Spleen (tissue), 11 donors: ENCODE measurements at regions not wholly inside any gene's neighbourhood (a gene's known extent, or its start where the extent isn't known, plus 50 kb on each side); places are given as distances from the start of the nearest gene placed in this dataset.

ENCODE experiments used
- DNase-seq: peaks from one replicate; pipeline ENCODE4 v3.0.0-alpha.2; 2020
- H3K27ac ChIP-seq, 8 donors: fragments of 200-600 bp; sonication (generic) in 7 of 8; 1 replicate in 4 of 8; 2 replicates in 4 of 8; pipeline versions ENCODE4 v1.5.0 to v1.8.0; 2016 to 2021; ENCODE audit warnings: inconsistent platforms in 4 of 8, mild to moderate bottlenecking in 4 of 8, moderate library complexity in 1 of 8
- H3K27me3 ChIP-seq, 7 donors: fragments of 200-600 bp; sonication (generic) in 6 of 7; replicated peaks in 1 of 7; 1 replicate in 4 of 7; 2 replicates in 3 of 7; pipeline versions ENCODE4 v1.5.0 to v1.8.0; 2016 to 2021; ENCODE audit warnings: inconsistent platforms in 3 of 7, mild to moderate bottlenecking in 1 of 7
- H3K36me3 ChIP-seq, 6 donors: fragments of 200-600 bp; sonication (generic) in 5 of 6; 1 replicate in 4 of 6; 2 replicates in 2 of 6; pipeline versions ENCODE4 v1.5.0 to v1.8.0; 2016 to 2021; ENCODE audit warnings: inconsistent platforms in 2 of 6
- H3K4me1 ChIP-seq, 6 donors: fragments of 200-600 bp; sonication (generic) in 5 of 6; 1 replicate in 3 of 6; 2 replicates in 3 of 6; pipeline versions ENCODE4 v1.5.0 to v1.8.0; 2016 to 2021; ENCODE audit warnings: inconsistent platforms in 3 of 6
- H3K4me3 ChIP-seq, 8 donors: fragments of 200-600 bp; sonication (generic) in 7 of 8; 1 replicate in 4 of 8; 2 replicates in 4 of 8; pipeline versions ENCODE4 v1.5.0 to v1.8.0; 2016 to 2021; ENCODE audit warnings: inconsistent platforms in 4 of 8, mild to moderate bottlenecking in 4 of 8, moderate library complexity in 2 of 8
- H3K9me3 ChIP-seq, 8 donors: fragments of 200-600 bp; sonication (generic) in 7 of 8; 1 replicate in 4 of 8; 2 replicates in 4 of 8; pipeline versions ENCODE4 v1.5.0 to v1.8.0; 2016 to 2021; ENCODE audit warnings: inconsistent platforms in 4 of 8
- CTCF ChIP-seq, 11 experiments: fragments of 200-600 bp in 7 of 11; fragments of 450-650 bp in 4 of 11; sonication (generic) in 4 of 11; IDR thresholded peaks in 8 of 11; conservative IDR thresholded peaks in 3 of 11; 1 replicate in 7 of 11; 2 replicates in 4 of 11; pipeline versions ENCODE4 v1.4.0 to v1.8.0; 2016 to 2021; ENCODE audit warnings: antibody characterized with exemption in 11 of 11, inconsistent platforms in 4 of 11, mild to moderate bottlenecking in 1 of 11
- POLR2A ChIP-seq, 3 donors: fragments of 450-650 bp; IDR thresholded peaks; one replicate each; pipeline ENCODE4 v1.5.1; 2017; ENCODE audit warnings: antibody characterized with exemption in 3 of 3, mild to moderate bottlenecking in 1 of 3
- POLR2AphosphoS5 ChIP-seq, 3 donors: sonication (generic); formaldehyde crosslinking; IDR thresholded peaks; one replicate each; pipeline ENCODE4 v1.5.1; 2017; ENCODE audit warnings: antibody characterized with exemption in 3 of 3
- WGBS, 5 donors: extraction: QIAGEN DNeasy Blood & Tissue Kit in 3 of 5; methylation state at CpG; one replicate each; pipeline versions ENCODE4 v1.1.5 to v1.1.7; 2013 to 2018; 5-methylcytosine and 5-hydroxymethylcytosine counted together
- intact Hi-C: fragments of 100-400 bp; cut with DNase I; formaldehyde crosslinking; loops from one replicate; pipeline ENCODE4 v1.15.0; 2023; ENCODE audit warnings: low total_unique reads
- donor health status: healthy with polysubstance abuse.
- donor health status: DM: no; HTN: no; CAD: no; lungs with moderate emphysema.
- donor health status: DM: no; HTN: no; CAD: no.
- donor health status: Bipolar disorder and iron deficiency.
- donor health status: healthy.
- donor health status: DM: no; HTN: no; CAD: no.
- donor health status: DM: yes; HTN: yes; CAD: no.

GRCh38 chr19:31930401-31930800 is 415.0 kb upstream of the ZNF507 start:
- TF ChIP-seq POLR2AphosphoS5 (IDR thresholded peaks at IDR 0.05) (no peak), POLR2A (IDR thresholded peaks at IDR 0.05) (no peak), CTCF (IDR thresholded peaks at IDR 0.05 in 8 of 11, conservative IDR thresholded peaks at IDR 0.05 in 3 of 11) (no peak)
- Histone ChIP-seq H3K36me3 (no peaks in the 10 kb centered on the region), H3K27ac (no peak overlapping the region), H3K9me3 (peaks cover 0 to 15% (median 5%) of the 10 kb centered on the region in 8 donors), H3K4me3 (no peak overlapping the region), H3K27me3 (no peaks in the 10 kb centered on the region), H3K4me1 (no peaks in the 10 kb centered on the region)
- intact Hi-C loops = no loop called here
- WGBS, 5 donors = 75 to 85% (median 80%) methylated on average over 2 of the region's 2 CpGs
- DNase-seq = no peak

- no peak for TF ChIP-seq CTCF (IDR thresholded peaks at IDR 0.05 in 8 of 11, conservative IDR thresholded peaks at IDR 0.05 in 3 of 11)
- no peak for TF ChIP-seq POLR2AphosphoS5 (IDR thresholded peaks at IDR 0.05)
- no peak for TF ChIP-seq POLR2A (IDR thresholded peaks at IDR 0.05)
- 73 to 98% (median 94%) methylated on average over 3 of the region's 3 CpGs for WGBS, 5 donors
- Histone ChIP-seq H3K27me3 (no peaks in the 10 kb centered on the region), H3K9me3 (peaks cover 0 to 7% (median 0%) of the 10 kb centered on the region in 8 donors), H3K4me1 (no peaks in the 10 kb centered on the region), H3K27ac (no peak overlapping the region), H3K4me3 (no peak overlapping the region), H3K36me3 (no peaks in the 10 kb centered on the region)
- DNase-seq = no peak
- intact Hi-C loops = no loop called here
Observed at GRCh38 chr19:31937983-31938382, 407.4 kb upstream of the ZNF507 start.

GRCh38 chr19:31938675-31939074 is 406.7 kb upstream of the ZNF507 start:
- 42 to 61% (median 53%) methylated on average over 5 of the region's 5 CpGs for WGBS, 5 donors
- H3K27me3 ChIP-seq = no peaks in the 10 kb centered on the region
- H3K4me3 ChIP-seq = no peak overlapping the region
- intact Hi-C loops = no loop called here
- TF ChIP-seq CTCF (IDR thresholded peaks at IDR 0.05 in 8 of 11, conservative IDR thresholded peaks at IDR 0.05 in 3 of 11) (no peak), POLR2AphosphoS5 (IDR thresholded peaks at IDR 0.05) (no peak), POLR2A (IDR thresholded peaks at IDR 0.05) (no peak)
- H3K4me1 ChIP-seq = no peaks in the 10 kb centered on the region
- H3K27ac ChIP-seq = no peak overlapping the region
- DNase-seq = no peak
- H3K36me3 ChIP-seq = no peaks in the 10 kb centered on the region
- peaks cover 0 to 7% (median 0%) of the 10 kb centered on the region in 8 donors for H3K9me3 ChIP-seq

GRCh38 chr19:31940396-31940795 is 405.0 kb upstream of the ZNF507 start:
- WGBS, 5 donors = 64 to 83% (median 76%) methylated on average over 2 of the region's 2 CpGs
- no peak overlapping the region for H3K4me3 ChIP-seq
- peaks cover 0 to 4% (median 0%) of the 10 kb centered on the region in 8 donors for H3K9me3 ChIP-seq
- intact Hi-C loops = no loop called here
- H3K36me3 ChIP-seq = no peaks in the 10 kb centered on the region
- no peaks in the 10 kb centered on the region for H3K4me1 ChIP-seq
- H3K27ac ChIP-seq = no peak overlapping the region
- H3K27me3 ChIP-seq = no peaks in the 10 kb centered on the region
- no peak for DNase-seq
- TF ChIP-seq CTCF (IDR thresholded peaks at IDR 0.05 in 8 of 11, conservative IDR thresholded peaks at IDR 0.05 in 3 of 11) = no peak
- no peak for TF ChIP-seq POLR2A (IDR thresholded peaks at IDR 0.05)
- no peak for TF ChIP-seq POLR2AphosphoS5 (IDR thresholded peaks at IDR 0.05)
